ENCODE measurements at regions not wholly inside any gene's neighbourhood (a gene's known extent, or its start where the extent isn't known, plus 50 kb on each side); places are given as distances from the start of the nearest gene placed in this dataset.

- TF ChIP-seq CTCF (conservative IDR thresholded peaks at IDR 0.05; ENCODE audit: low read length): no peak
- no peak overlapping the region for H3K4me3 ChIP-seq (ENCODE audit: low read length)
- DNase-seq (ENCODE audit: low read depth): no peak
Measured at GRCh38 chr15:27665002-27665401, 434.1 kb downstream of the OCA2 start.

- DNase-seq (ENCODE audit: low read depth): no peak
- H3K4me3 ChIP-seq (ENCODE audit: low read length): no peak overlapping the region
- TF ChIP-seq CTCF (conservative IDR thresholded peaks at IDR 0.05; ENCODE audit: low read length): no peak
Measured at GRCh38 chr15:27662892-27663291, 436.2 kb downstream of the OCA2 start.

- no peak for DNase-seq (ENCODE audit: low read depth)
- no peak overlapping the region for H3K4me3 ChIP-seq (ENCODE audit: low read length)
- TF ChIP-seq CTCF (conservative IDR thresholded peaks at IDR 0.05; ENCODE audit: low read length): no peak
Measured at GRCh38 chr15:27660676-27661075, 438.4 kb downstream of the OCA2 start.

GRCh38 chr15:27656296-27656987 lies 442.7 kb downstream of the OCA2 start:
- no peak for DNase-seq (ENCODE audit: low read depth)
- no peak for TF ChIP-seq CTCF (conservative IDR thresholded peaks at IDR 0.05; ENCODE audit: low read length)
- no peak overlapping the region for H3K4me3 ChIP-seq (ENCODE audit: low read length)

GRCh38 chr15:27655056-27655455 lies 444.1 kb downstream of the OCA2 start:
- no peak overlapping the region for H3K4me3 ChIP-seq (ENCODE audit: low read length)
- no peak for DNase-seq (ENCODE audit: low read depth)
- no peak for TF ChIP-seq CTCF (conservative IDR thresholded peaks at IDR 0.05; ENCODE audit: low read length)

GRCh38 chr15:27650244-27650643 lies 448.9 kb downstream of the OCA2 start:
- DNase-seq (ENCODE audit: low read depth): no peak
- no peak for TF ChIP-seq CTCF (conservative IDR thresholded peaks at IDR 0.05; ENCODE audit: low read length)
- H3K4me3 ChIP-seq (ENCODE audit: low read length): no peak overlapping the region

- H3K4me3 ChIP-seq (ENCODE audit: low read length): no peak overlapping the region
- TF ChIP-seq CTCF (conservative IDR thresholded peaks at IDR 0.05; ENCODE audit: low read length): no peak
- DNase-seq (ENCODE audit: low read depth): no peak
Measured at GRCh38 chr15:27648359-27648758, 450.8 kb downstream of the OCA2 start.
